Activated B cell treated with CpG ODN at 0.5 μM for 24 hours (primary cell): ENCODE measurements at regions not wholly inside any gene's neighbourhood (a gene's known extent, or its start where the extent isn't known, plus 50 kb on each side); places are given as distances from the start of the nearest gene placed in this dataset.

Experiments
- ATAC-seq: fragments of 200-7000 bp; cut with Tn5 transposase; one replicate; pipeline ENCODE4 v1.10.0; 2021; ENCODE audit warnings: low read depth, mild to moderate bottlenecking, moderate library complexity
- CTCF ChIA-PET: fragments of 350-600 bp; sonication (Branson Sonifier 250); formaldehyde crosslinking; loops from one replicate; lab custom pipeline; 2021; ENCODE audit warnings: antibody characterized with exemption; lab: Charles Lee
- POLR2A ChIA-PET: fragments of 350-600 bp; sonication (Branson Sonifier 250); formaldehyde crosslinking; loops from one replicate; lab custom pipeline; 2021; ENCODE audit warnings: antibody characterized with exemption; lab: Charles Lee
- DNase-seq: peaks from one replicate; pipeline ENCODE4 v3.0.0; 2022
- H3K27ac Mint-ChIP-seq: one replicate; pipeline ENCODE4 v1.8.0; 2020; ENCODE audit warnings: mixed read lengths
- H3K27me3 Mint-ChIP-seq: one replicate; pipeline ENCODE4 v1.8.0; 2021; ENCODE audit warnings: mixed read lengths
- H3K36me3 Mint-ChIP-seq: one replicate; pipeline ENCODE4 v1.8.0; 2021; ENCODE audit warnings: low read depth, mixed read lengths
- H3K4me1 Mint-ChIP-seq: one replicate; pipeline ENCODE4 v1.8.0; 2021; ENCODE audit warnings: mixed read lengths
- H3K4me3 Mint-ChIP-seq: one replicate; pipeline ENCODE4 v1.8.0; 2020; ENCODE audit warnings: mild to moderate bottlenecking, mixed read lengths
- H3K9me3 Mint-ChIP-seq: one replicate; pipeline ENCODE4 v1.8.0; 2020; ENCODE audit warnings: mixed read lengths
- CTCF ChIP-seq: fragments of 200-600 bp; IDR thresholded peaks from one replicate; pipeline ENCODE4 v1.8.0; 2022; ENCODE audit warnings: antibody characterized with exemption, mild to moderate bottlenecking
- intact Hi-C: fragments of 100-400 bp; cut with micrococcal nuclease; formaldehyde crosslinking; loops from one replicate; pipeline ENCODE4 v1.15.1; 2024

- Mint-ChIP-seq H3K9me3 (no peaks in the 10 kb centered on the region), H3K4me3 (peak overlapping the region; percentile 76), H3K4me1 (peaks cover 18% of the 10 kb centered on the region), H3K36me3 (no peaks in the 10 kb centered on the region), H3K27ac (no peak overlapping the region), H3K27me3 (peaks cover 7% of the 10 kb centered on the region)
- ChIA-PET CTCF (interaction anchor here (0.7 to 1.7 kb wide), 13 partner anchors 8 to 1597 kb away, joined by 3 to 10 read pairs (median 4); no protein-coding TSS in a partner anchor), POLR2A (no interaction called here)
- no peak for DNase-seq
- no peak for TF ChIP-seq CTCF
- no peak for ATAC-seq
- intact Hi-C loops: loop anchor here (1.0 to 2.0 kb wide), 5 partner anchors 18 to 1597 kb away; no protein-coding TSS in a partner anchor
Measured at GRCh38 chr2:128736046-128736688, 417.5 kb upstream of the HS6ST1 start.

DNA sequence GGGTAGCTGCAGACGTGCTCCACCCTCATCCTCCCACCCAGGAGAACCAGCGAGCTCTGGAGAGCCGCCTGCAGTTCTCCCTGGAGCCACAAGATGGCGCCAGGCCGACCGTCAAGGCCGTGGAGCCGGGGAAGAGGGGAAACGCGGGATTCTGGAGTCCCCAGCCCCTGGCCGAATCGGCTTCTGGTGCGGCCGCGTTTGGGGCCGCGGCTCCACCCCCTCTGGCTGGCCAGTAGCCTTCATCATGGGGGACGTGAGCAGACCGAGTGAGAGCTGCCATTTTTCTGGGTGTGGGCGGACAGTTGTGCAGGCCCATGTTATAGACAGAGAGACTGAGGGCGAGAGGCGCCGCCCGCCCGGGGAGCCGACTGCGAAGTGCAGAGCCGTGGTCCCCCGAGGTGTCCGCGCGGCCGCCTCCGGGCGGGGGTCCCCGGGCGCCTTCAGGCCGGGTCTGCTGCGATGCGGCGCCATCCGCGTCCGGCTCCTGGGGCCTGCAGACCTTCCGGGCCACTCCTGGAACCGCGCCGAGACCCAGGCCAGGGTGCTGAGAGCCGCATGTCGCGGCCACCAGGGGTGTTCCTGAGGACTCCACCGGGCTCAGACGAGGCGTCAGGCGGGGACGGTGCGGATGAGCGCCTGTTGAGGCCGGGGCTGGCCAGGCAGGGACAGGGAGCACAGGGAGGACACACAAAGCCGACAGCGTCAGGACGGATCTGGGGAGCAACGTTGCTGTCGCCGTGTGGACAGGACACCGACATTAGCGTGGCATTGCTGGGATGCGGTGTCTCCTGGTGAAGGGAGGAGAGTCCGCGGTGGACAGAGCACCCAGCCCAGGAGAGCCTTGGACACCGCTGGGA lies 418.2 kb upstream of the HS6ST1 start:
- peak; percentile 66 for TF ChIP-seq CTCF
- DNase-seq (peak; percentile 66), ATAC-seq (peak; percentile 72)
- Mint-ChIP-seq H3K4me3 (peak overlapping the region; percentile 76), H3K27ac (no peak overlapping the region), H3K9me3 (no peaks in the 10 kb centered on the region), H3K4me1 (peaks cover 18% of the 10 kb centered on the region), H3K27me3 (peaks cover 7% of the 10 kb centered on the region), H3K36me3 (no peaks in the 10 kb centered on the region)
- POLR2A ChIA-PET: no interaction called here
- CTCF ChIA-PET: interaction anchor here (0.7 to 1.7 kb wide), 14 partner anchors 9 to 1596 kb away, joined by 3 to 10 read pairs (median 4); no protein-coding TSS in a partner anchor
- intact Hi-C loops: loop anchor here (1.0 to 2.0 kb wide), 5 partner anchors 17 to 1596 kb away; no protein-coding TSS in a partner anchor

GRCh38 chr2:128737546-128737826 lies 418.8 kb upstream of the HS6ST1 start:
- no peak overlapping the region for H3K4me3 Mint-ChIP-seq
- peaks cover 18% of the 10 kb centered on the region for H3K4me1 Mint-ChIP-seq
- H3K9me3 Mint-ChIP-seq: no peaks in the 10 kb centered on the region
- H3K27me3 Mint-ChIP-seq: peaks cover 7% of the 10 kb centered on the region
- H3K27ac Mint-ChIP-seq: no peak overlapping the region
- ATAC-seq: no peak
- intact Hi-C loops: loop anchor here (2.0 kb wide), 2 partner anchors 1421 to 1595 kb away; no protein-coding TSS in a partner anchor
- ChIA-PET CTCF (interaction anchor here (0.7 kb wide), 1 partner anchor 17 kb away, joined by 3 read pairs; no protein-coding TSS in a partner anchor), POLR2A (no interaction called here)
- H3K36me3 Mint-ChIP-seq: no peaks in the 10 kb centered on the region
- no peak for DNase-seq
- TF ChIP-seq CTCF: no peak

DNA sequence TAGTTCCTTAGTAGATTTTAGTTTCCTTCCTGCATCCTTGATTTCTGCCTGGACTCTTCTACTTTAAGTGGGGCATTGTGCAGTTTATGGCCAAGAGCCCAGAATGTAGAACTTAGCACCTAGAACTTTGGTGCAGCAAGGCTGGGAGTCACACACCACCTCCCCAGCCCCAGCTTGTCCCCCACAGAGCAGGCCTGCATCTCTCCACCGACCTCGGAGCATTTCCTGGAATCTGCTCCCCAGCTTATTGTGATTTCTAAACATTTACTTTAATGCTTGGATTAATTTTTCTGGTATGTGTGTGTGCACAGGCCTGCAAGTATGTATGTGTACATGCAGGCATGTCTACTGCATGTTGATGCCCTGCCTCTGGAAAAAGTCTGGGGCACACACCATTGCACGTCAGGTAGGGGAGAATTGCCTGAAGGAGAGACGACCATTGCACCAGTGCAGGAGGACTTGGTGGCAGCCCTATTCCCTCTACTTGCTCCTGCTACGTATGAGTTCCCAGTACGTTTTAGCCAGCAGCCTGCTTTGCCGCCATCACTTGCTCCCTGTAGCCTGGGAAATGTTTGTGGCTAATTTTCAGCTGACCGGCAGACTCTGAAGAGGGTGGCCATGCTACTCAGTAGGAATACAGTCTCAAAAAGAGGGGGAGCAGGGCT lies 419.9 kb upstream of the HS6ST1 start:
- peaks cover 18% of the 10 kb centered on the region for H3K4me1 Mint-ChIP-seq
- no peak overlapping the region for H3K27ac Mint-ChIP-seq
- ATAC-seq: no peak
- no peak for DNase-seq
- no peak overlapping the region for H3K4me3 Mint-ChIP-seq
- H3K36me3 Mint-ChIP-seq: no peaks in the 10 kb centered on the region
- no peak for TF ChIP-seq CTCF
- H3K9me3 Mint-ChIP-seq: no peaks in the 10 kb centered on the region
- ChIA-PET POLR2A (no interaction called here), CTCF (interaction anchor here (1.7 kb wide), 1 partner anchor 1185 kb away, joined by 4 read pairs; no protein-coding TSS in a partner anchor)
- intact Hi-C loops: no loop called here
- peaks cover 7% of the 10 kb centered on the region for H3K27me3 Mint-ChIP-seq
